H9 (cell line): ENCODE measurements at regions not wholly inside any gene's neighbourhood (a gene's known extent, or its start where the extent isn't known, plus 50 kb on each side); places are given as distances from the start of the nearest gene placed in this dataset.

Source experiments
- DNase-seq: peaks from one replicate; pipeline ENCODE4 v3.0.0-alpha.2; 2017
- H2AFZ ChIP-seq: one replicate; pipeline ENCODE4 v1.6.1; 2013; ENCODE audit warnings: mild to moderate bottlenecking, low read length, control low read depth, moderate library complexity
- H2AK5ac ChIP-seq: 2 replicates; pipeline ENCODE4 v1.6.1; 2013; ENCODE audit warnings: low read length, control low read depth, mixed read lengths; ENCODE audit not compliant: insufficient read length
- H2BK120ac ChIP-seq: one replicate; pipeline ENCODE4 v1.6.1; 2013; ENCODE audit warnings: low read depth, mild to moderate bottlenecking, low read length, control low read depth, inconsistent platforms; ENCODE audit not compliant: poor library complexity, severe bottlenecking
- H2BK12ac ChIP-seq: 2 replicates; pipeline ENCODE4 v1.6.1; 2013; ENCODE audit warnings: low read length, control low read depth, mixed read lengths, low read depth; ENCODE audit not compliant: insufficient read length
- H2BK15ac ChIP-seq: 2 replicates; pipeline ENCODE4 v1.6.1; 2013; ENCODE audit warnings: low read depth, low read length, control low read depth
- H2BK20ac ChIP-seq: one replicate; pipeline ENCODE4 v1.6.1; 2013; ENCODE audit warnings: low read depth, mild to moderate bottlenecking, low read length, control low read depth, inconsistent platforms; ENCODE audit not compliant: poor library complexity, severe bottlenecking
- H2BK5ac ChIP-seq: 2 replicates; pipeline ENCODE4 v1.6.1; 2013; ENCODE audit warnings: low read length, control low read depth, mixed read lengths; ENCODE audit not compliant: insufficient read length
- H3K14ac ChIP-seq: 2 replicates; pipeline ENCODE4 v1.6.1; 2013; ENCODE audit warnings: low read length, control low read depth; ENCODE audit not compliant: insufficient read depth
- H3K18ac ChIP-seq: 2 replicates; pipeline ENCODE4 v1.6.1; 2013; ENCODE audit warnings: low read depth, mild to moderate bottlenecking, mixed read lengths, low read length, control low read depth; ENCODE audit not compliant: insufficient read length
- H3K23ac ChIP-seq: 2 replicates; pipeline ENCODE4 v1.6.1; 2013; ENCODE audit warnings: low read length, control low read depth, mixed read lengths, low read depth; ENCODE audit not compliant: insufficient read length
- H3K23me2 ChIP-seq: 2 replicates; pipeline ENCODE4 v1.6.1; 2013; ENCODE audit warnings: low read depth, mild to moderate bottlenecking, mixed read lengths, low read length, control low read depth; ENCODE audit not compliant: insufficient read length, poor library complexity, severe bottlenecking
- H3K27ac ChIP-seq: 2 replicates; pipeline ENCODE4 v1.5.1; 2013; ENCODE audit warnings: low read length, control low read depth, mixed read lengths, low read depth; ENCODE audit not compliant: insufficient read length
- H3K27me3 ChIP-seq: 2 replicates; pipeline ENCODE4 v1.6.1; 2013; ENCODE audit warnings: low read length, control low read depth, inconsistent platforms; ENCODE audit not compliant: insufficient read depth
- H3K4ac ChIP-seq: 2 replicates; pipeline ENCODE4 v1.6.1; 2013; ENCODE audit warnings: low read depth, mild to moderate bottlenecking, control low read depth, inconsistent platforms, low read length, moderate library complexity
- H3K4me1 ChIP-seq: 2 replicates; pipeline ENCODE4 v1.6.1; 2013; ENCODE audit warnings: low read length, control low read depth, inconsistent platforms; ENCODE audit not compliant: insufficient read depth
- H3K4me2 ChIP-seq: 2 replicates; pipeline ENCODE4 v1.6.1; 2013; ENCODE audit warnings: low read length, control low read depth, mixed read lengths; ENCODE audit not compliant: insufficient read length, insufficient read depth
- H3K56ac ChIP-seq: 2 replicates; pipeline ENCODE4 v1.6.1; 2013; ENCODE audit warnings: low read depth, mild to moderate bottlenecking, mixed read lengths, low read length, control low read depth; ENCODE audit not compliant: insufficient read length
- H3K79me1 ChIP-seq: 2 replicates; pipeline ENCODE4 v1.6.1; 2013; ENCODE audit warnings: low read depth, mild to moderate bottlenecking, moderate library complexity, low read length, control low read depth, inconsistent platforms; ENCODE audit not compliant: insufficient read depth, poor library complexity, severe bottlenecking
- H3K79me2 ChIP-seq: 2 replicates; pipeline ENCODE4 v1.6.1; 2013; ENCODE audit warnings: low read length, control low read depth, inconsistent platforms; ENCODE audit not compliant: insufficient read depth
- H3K9ac ChIP-seq: 2 replicates; pipeline ENCODE4 v1.6.1; 2013; ENCODE audit warnings: low read length, control low read depth, mixed read lengths; ENCODE audit not compliant: insufficient read length; ENCODE audit errors: extremely low read depth
- H3K9me3 ChIP-seq: one replicate; pipeline ENCODE4 v1.6.1; 2013; ENCODE audit warnings: low read depth, low read length, inconsistent platforms; ENCODE audit not compliant: control insufficient read depth
- H3T11ph ChIP-seq: one replicate; pipeline ENCODE4 v1.6.1; 2013; ENCODE audit warnings: mild to moderate bottlenecking, low read length, control low read depth, inconsistent platforms
- H4K20me1 ChIP-seq: one replicate; pipeline ENCODE4 v1.6.1; 2013; ENCODE audit not compliant: control insufficient read depth, insufficient read length, insufficient read depth
- H4K5ac ChIP-seq: 2 replicates; pipeline ENCODE4 v1.6.1; 2013; ENCODE audit warnings: low read depth, mild to moderate bottlenecking, mixed read lengths, low read length, control low read depth; ENCODE audit not compliant: insufficient read length
- H4K8ac ChIP-seq: replicated peaks from 2 replicates; pipeline ENCODE4 v1.6.1; 2013; ENCODE audit warnings: low read length, control low read depth, mixed read lengths, low read depth; ENCODE audit not compliant: insufficient read length
- H4K91ac ChIP-seq: 2 replicates; pipeline ENCODE4 v1.6.1; 2013; ENCODE audit warnings: low read depth, mild to moderate bottlenecking, moderate library complexity, mixed read lengths, low read length, control low read depth; ENCODE audit not compliant: insufficient read length
- H3K27ac Mint-ChIP-seq, 3 experiments: 2 replicates in 2 of 3; 3 replicates in 1 of 3; pipeline ENCODE4 v1.8.0; 2020 to 2021; ENCODE audit warnings: mixed read lengths in 3 of 3, mild to moderate bottlenecking in 1 of 3, moderate library complexity in 1 of 3
- H3K27me3 Mint-ChIP-seq: 2 replicates; pipeline ENCODE4 v1.8.0; 2021; ENCODE audit warnings: low read depth, mild to moderate bottlenecking, moderate library complexity, mixed read lengths
- H3K36me3 Mint-ChIP-seq, 3 experiments: 2 replicates in 2 of 3; 3 replicates in 1 of 3; pipeline ENCODE4 v1.8.0; 2020 to 2021; ENCODE audit warnings: low read depth in 3 of 3, mixed read lengths in 3 of 3; ENCODE audit not compliant: insufficient read depth in 1 of 3
- H3K4me1 Mint-ChIP-seq, 2 experiments: 2 replicates each; pipeline ENCODE4 v1.8.0; 2020; ENCODE audit warnings: mixed read lengths in 2 of 2
- H3K4me3 Mint-ChIP-seq, 2 experiments: 2 replicates in 1 of 2; 3 replicates in 1 of 2; pipeline ENCODE4 v1.8.0; 2020 to 2021; ENCODE audit warnings: mild to moderate bottlenecking in 2 of 2, mixed read lengths in 2 of 2, moderate library complexity in 1 of 2
- H3K9me3 Mint-ChIP-seq, 2 experiments: 2 replicates in 1 of 2; 3 replicates in 1 of 2; pipeline ENCODE4 v1.8.0; 2020; ENCODE audit warnings: mild to moderate bottlenecking in 2 of 2, mixed read lengths in 2 of 2, moderate library complexity in 1 of 2
- WGBS: extraction: QIAGEN DNeasy Blood & Tissue Kit; methylation state at CpG from one replicate; pipeline ENCODE4 v1.1.7; 2013; ENCODE audit warnings: missing lambda C conversion rate, low lambda C conversion rate, mixed read lengths; ENCODE audit not compliant: insufficient read length; ENCODE audit errors: extremely low coverage; 5-methylcytosine and 5-hydroxymethylcytosine counted together
- TF ChIP-seq, protein P1 (sequence below): fragments of 200-600 bp; sonication (generic); conservative IDR thresholded peaks from 3 replicates; pipeline ENCODE4 v1.8.0; 2021; ENCODE audit warnings: antibody characterized with exemption, mild to moderate bottlenecking

GRCh38 chr4:12414181-12414812 lies 985.6 kb upstream of the HS3ST1 start:
- Histone ChIP-seq H4K91ac (no peak overlapping the region), H3T11ph (no peak overlapping the region), H2BK15ac (no peak overlapping the region), H4K8ac (no peak overlapping the region), H3K9ac (no peak overlapping the region), H3K79me1 (no peaks in the 10 kb centered on the region), H2AK5ac (no peak overlapping the region), H3K4me1 (no peaks in the 10 kb centered on the region), H3K18ac (no peak overlapping the region), H4K20me1 (no peaks in the 10 kb centered on the region), H3K4ac (no peak overlapping the region), H2BK120ac (no peak overlapping the region), H3K9me3 (no peaks in the 10 kb centered on the region), H3K4me2 (no peak overlapping the region), H3K27me3 (no peaks in the 10 kb centered on the region), H2BK5ac (no peak overlapping the region), H4K5ac (no peak overlapping the region), H3K79me2 (no peaks in the 10 kb centered on the region), H2BK12ac (no peak overlapping the region), H3K23ac (no peak overlapping the region), H3K14ac (no peak overlapping the region), H2AFZ (no peak overlapping the region), H3K56ac (no peak overlapping the region), H3K27ac (no peak overlapping the region), H3K23me2 (no peaks in the 10 kb centered on the region), H2BK20ac (no peak overlapping the region)
- no CpG with 5 or more reads among the region's 4 CpGs for WGBS
- DNase-seq = no peak
- no peak overlapping the region for H3K4me3 Mint-ChIP-seq
- TF ChIP-seq, protein P1, sequence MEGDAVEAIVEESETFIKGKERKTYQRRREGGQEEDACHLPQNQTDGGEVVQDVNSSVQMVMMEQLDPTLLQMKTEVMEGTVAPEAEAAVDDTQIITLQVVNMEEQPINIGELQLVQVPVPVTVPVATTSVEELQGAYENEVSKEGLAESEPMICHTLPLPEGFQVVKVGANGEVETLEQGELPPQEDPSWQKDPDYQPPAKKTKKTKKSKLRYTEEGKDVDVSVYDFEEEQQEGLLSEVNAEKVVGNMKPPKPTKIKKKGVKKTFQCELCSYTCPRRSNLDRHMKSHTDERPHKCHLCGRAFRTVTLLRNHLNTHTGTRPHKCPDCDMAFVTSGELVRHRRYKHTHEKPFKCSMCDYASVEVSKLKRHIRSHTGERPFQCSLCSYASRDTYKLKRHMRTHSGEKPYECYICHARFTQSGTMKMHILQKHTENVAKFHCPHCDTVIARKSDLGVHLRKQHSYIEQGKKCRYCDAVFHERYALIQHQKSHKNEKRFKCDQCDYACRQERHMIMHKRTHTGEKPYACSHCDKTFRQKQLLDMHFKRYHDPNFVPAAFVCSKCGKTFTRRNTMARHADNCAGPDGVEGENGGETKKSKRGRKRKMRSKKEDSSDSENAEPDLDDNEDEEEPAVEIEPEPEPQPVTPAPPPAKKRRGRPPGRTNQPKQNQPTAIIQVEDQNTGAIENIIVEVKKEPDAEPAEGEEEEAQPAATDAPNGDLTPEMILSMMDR = no peak
- H3K4me1 Mint-ChIP-seq = 0 out of 4 replicates have a peak, but pooled peaks cover 3 to 4% of the 10 kb centered on the region in 2 experiments
- no peak overlapping the region for H3K27ac Mint-ChIP-seq
- no peaks in the 10 kb centered on the region for H3K27me3 Mint-ChIP-seq
- no peaks in the 10 kb centered on the region; a peak in 1 of 5 replicates for H3K9me3 Mint-ChIP-seq
- H3K36me3 Mint-ChIP-seq = no peaks in the 10 kb centered on the region
